OCI-LY3 (cell line): ENCODE measurements at regions not wholly inside any gene's neighbourhood (a gene's known extent, or its start where the extent isn't known, plus 50 kb on each side); places are given as distances from the start of the nearest gene placed in this dataset.

Source experiments
- H2AFZ ChIP-seq: fragments of 200-600, 300-600 bp; shearing (Covaris generic); 2 replicates; pipeline ENCODE4 v1.6.0; 2014; ENCODE audit warnings: antibody characterized with exemption, low read depth, low read length
- H3K27ac ChIP-seq: fragments of 200-600, 300-600 bp; sonication (generic); 2 replicates; pipeline ENCODE4 v1.5.1; 2014; ENCODE audit warnings: mild to moderate bottlenecking, low read length, moderate library complexity, mixed read lengths
- H3K27me3 ChIP-seq: fragments of 200-600, 300-600 bp; sonication (generic); 2 replicates; pipeline ENCODE4 v1.6.1; 2014; ENCODE audit warnings: low read depth, low read length, mixed read lengths
- H3K36me3 ChIP-seq: fragments of 200-600, 300-600 bp; sonication (generic); replicated peaks from 2 replicates; pipeline ENCODE3; 2014; ENCODE audit warnings: low read depth, low read length, mixed read lengths
- H3K4me1 ChIP-seq: fragments of 300-600, 200-600 bp; sonication (generic); 2 replicates; pipeline ENCODE4 v1.6.1; 2014; ENCODE audit warnings: low read length, mixed read lengths
- H3K4me2 ChIP-seq: fragments of 200-600, 300-600 bp; sonication (generic); 2 replicates; pipeline ENCODE4 v1.6.1; 2014; ENCODE audit warnings: low read length, mixed read lengths
- H3K4me3 ChIP-seq: fragments of 300-600, 200-600 bp; sonication (generic); 2 replicates; pipeline ENCODE4 v1.5.1; 2014; ENCODE audit warnings: antibody characterized with exemption, mild to moderate bottlenecking, low read length, moderate library complexity
- H3K79me2 ChIP-seq: fragments of 300-600, 200-600 bp; shearing (Covaris generic); 2 replicates; pipeline ENCODE4 v1.6.1; 2014; ENCODE audit warnings: mild to moderate bottlenecking, low read length, mixed read lengths
- H3K9ac ChIP-seq: fragments of 300-600, 200-600 bp; shearing (Covaris generic); 2 replicates; pipeline ENCODE4 v1.6.0; 2014; ENCODE audit warnings: mild to moderate bottlenecking, low read length, moderate library complexity
- H3K9me3 ChIP-seq: fragments of 200-600, 300-600 bp; shearing (Covaris generic); 2 replicates; pipeline ENCODE4 v1.6.1; 2014; ENCODE audit warnings: low read length, mixed read lengths; ENCODE audit not compliant: insufficient read depth
- H4K20me1 ChIP-seq: fragments of 200-600, 300-600 bp; sonication (generic); 2 replicates; pipeline ENCODE4 v1.6.1; 2016; ENCODE audit warnings: low read length, mixed read lengths; ENCODE audit not compliant: insufficient read depth
- EZH2phosphoT487 ChIP-seq: fragments of 200-600 bp; shearing (Covaris generic); IDR thresholded peaks from 2 replicates; pipeline ENCODE4 v1.6.1; 2018; ENCODE audit warnings: antibody characterized with exemption, mixed run types, low read depth
- TF ChIP-seq, protein P1 (sequence below): fragments of 200-600, 300-600 bp; sonication (generic); IDR thresholded peaks from 2 replicates; pipeline ENCODE4 v1.5.1; 2014; ENCODE audit warnings: antibody characterized with exemption, low read length, low read depth

DNA sequence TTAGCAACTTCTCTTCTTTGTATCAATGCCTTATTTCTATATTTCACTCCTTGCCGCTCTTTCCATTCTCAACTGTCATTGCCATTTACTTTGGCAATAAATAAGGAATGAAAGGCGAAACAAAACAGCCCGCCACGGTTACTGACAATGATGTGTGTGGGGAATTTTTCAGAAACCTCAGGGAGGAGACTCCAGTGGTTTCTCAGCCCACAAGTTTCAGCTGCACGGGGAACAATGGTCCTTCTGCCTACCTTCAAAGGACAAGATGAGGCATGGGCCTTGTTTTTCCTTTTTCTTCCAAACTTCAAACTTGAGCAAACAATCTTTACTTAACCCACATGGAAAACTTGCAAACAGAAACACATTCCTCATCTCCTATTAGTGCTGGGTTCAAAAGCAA, 409.4 kb downstream of the METTL15 start:
- Histone ChIP-seq H3K4me1 (no peaks in the 10 kb centered on the region), H3K27ac (no peak overlapping the region), H3K27me3 (no peaks in the 10 kb centered on the region), H3K9me3 (no peaks in the 10 kb centered on the region), H2AFZ (no peak overlapping the region), H3K9ac (no peak overlapping the region), H4K20me1 (no peaks in the 10 kb centered on the region), H3K4me2 (no peak overlapping the region), H3K79me2 (no peaks in the 10 kb centered on the region), H3K4me3 (no peak overlapping the region), H3K36me3 (no peaks in the 10 kb centered on the region)
- TF ChIP-seq EZH2phosphoT487: no peak
- TF ChIP-seq, protein P1, sequence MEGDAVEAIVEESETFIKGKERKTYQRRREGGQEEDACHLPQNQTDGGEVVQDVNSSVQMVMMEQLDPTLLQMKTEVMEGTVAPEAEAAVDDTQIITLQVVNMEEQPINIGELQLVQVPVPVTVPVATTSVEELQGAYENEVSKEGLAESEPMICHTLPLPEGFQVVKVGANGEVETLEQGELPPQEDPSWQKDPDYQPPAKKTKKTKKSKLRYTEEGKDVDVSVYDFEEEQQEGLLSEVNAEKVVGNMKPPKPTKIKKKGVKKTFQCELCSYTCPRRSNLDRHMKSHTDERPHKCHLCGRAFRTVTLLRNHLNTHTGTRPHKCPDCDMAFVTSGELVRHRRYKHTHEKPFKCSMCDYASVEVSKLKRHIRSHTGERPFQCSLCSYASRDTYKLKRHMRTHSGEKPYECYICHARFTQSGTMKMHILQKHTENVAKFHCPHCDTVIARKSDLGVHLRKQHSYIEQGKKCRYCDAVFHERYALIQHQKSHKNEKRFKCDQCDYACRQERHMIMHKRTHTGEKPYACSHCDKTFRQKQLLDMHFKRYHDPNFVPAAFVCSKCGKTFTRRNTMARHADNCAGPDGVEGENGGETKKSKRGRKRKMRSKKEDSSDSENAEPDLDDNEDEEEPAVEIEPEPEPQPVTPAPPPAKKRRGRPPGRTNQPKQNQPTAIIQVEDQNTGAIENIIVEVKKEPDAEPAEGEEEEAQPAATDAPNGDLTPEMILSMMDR: no peak

DNA sequence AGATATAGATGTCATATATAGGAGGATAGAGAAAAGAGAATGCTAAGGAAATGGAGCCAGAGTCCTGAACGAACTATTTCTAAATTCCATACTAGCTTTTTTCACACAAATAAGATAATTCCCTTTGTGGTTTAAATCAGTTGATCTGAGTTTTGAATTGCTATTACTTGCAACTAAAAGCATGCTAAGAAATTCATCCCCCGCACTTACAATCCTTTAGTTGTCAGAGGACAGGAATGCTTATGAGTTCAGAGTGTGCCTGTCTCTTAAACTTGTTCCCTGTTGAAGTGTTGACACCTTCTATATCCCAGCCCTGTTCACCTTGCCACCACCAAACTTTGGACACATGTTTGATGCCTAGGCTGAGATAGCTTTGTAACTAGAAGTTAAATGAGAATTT, 406.2 kb downstream of the METTL15 start:
- TF ChIP-seq EZH2phosphoT487: no peak
- TF ChIP-seq, protein P1: no peak
- H3K9me3 ChIP-seq: no peaks in the 10 kb centered on the region
- no peaks in the 10 kb centered on the region for H3K79me2 ChIP-seq
- H3K27ac ChIP-seq: no peak overlapping the region
- H3K9ac ChIP-seq: no peak overlapping the region
- no peaks in the 10 kb centered on the region for H3K27me3 ChIP-seq
- no peaks in the 10 kb centered on the region for H3K4me1 ChIP-seq
- no peak overlapping the region for H3K4me2 ChIP-seq
- no peak overlapping the region for H3K4me3 ChIP-seq
- no peaks in the 10 kb centered on the region for H4K20me1 ChIP-seq
- H2AFZ ChIP-seq: no peak overlapping the region
- H3K36me3 ChIP-seq: no peaks in the 10 kb centered on the region

DNA sequence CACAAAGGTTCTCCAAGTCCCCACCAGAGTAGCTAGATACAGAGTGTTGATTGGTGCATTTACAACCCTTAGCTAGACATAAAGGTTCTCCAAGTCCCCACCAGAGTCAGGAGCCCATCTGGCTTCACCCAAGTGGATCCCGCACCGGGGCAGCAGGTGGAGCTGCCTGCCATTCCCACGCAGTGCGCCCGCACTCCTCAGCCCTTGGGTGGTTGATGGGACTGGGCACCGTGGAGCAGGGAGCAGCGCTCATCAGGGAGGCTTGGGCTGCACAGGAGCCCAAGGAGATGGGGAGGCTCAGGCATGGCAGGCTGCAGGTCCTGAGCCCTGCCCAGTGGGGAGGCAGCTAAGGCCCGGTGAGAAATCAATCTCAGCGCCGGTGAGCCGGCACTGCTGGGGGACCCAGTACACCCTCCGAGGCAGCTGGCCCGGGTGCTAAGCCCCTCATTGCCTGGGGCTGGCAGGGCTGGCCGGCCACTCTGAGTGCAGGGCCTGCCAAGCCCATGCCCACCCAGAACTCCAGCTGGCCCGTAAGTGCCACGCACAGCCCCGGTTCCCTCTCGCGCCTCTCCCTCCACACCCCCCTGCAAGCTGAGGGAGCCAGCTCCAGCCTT, 404.1 kb downstream of the METTL15 start:
- H3K9me3 ChIP-seq: no peaks in the 10 kb centered on the region
- no peak overlapping the region for H2AFZ ChIP-seq
- no peak overlapping the region for H3K4me3 ChIP-seq
- no peaks in the 10 kb centered on the region for H3K79me2 ChIP-seq
- TF ChIP-seq, protein P1: no peak
- TF ChIP-seq EZH2phosphoT487: no peak
- H4K20me1 ChIP-seq: no peaks in the 10 kb centered on the region
- H3K4me2 ChIP-seq: no peak overlapping the region
- no peak overlapping the region for H3K9ac ChIP-seq
- H3K27ac ChIP-seq: no peak overlapping the region
- no peaks in the 10 kb centered on the region for H3K36me3 ChIP-seq
- no peaks in the 10 kb centered on the region for H3K4me1 ChIP-seq
- H3K27me3 ChIP-seq: no peaks in the 10 kb centered on the region

DNA sequence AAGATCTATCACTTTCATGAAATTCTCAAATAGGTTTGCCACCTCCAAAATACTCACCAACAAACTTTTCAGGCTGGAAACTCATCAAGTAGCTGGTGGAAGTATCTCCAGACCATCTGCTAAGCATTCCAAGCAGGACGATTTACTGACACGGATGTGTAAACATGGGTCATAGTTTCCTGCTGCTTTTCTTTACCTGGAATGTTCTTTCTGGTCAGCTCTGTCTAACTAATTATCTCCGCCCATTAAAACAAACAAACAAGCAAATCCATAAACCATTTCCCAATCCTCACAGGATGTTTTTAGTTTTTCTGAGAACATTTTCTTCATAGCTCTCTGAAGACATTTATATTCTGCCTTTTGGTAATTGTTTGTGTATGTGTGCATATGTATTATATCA, 397.0 kb downstream of the METTL15 start:
- H3K9ac ChIP-seq: no peak overlapping the region
- no peaks in the 10 kb centered on the region for H3K4me1 ChIP-seq
- no peak overlapping the region for H3K27ac ChIP-seq
- H3K4me3 ChIP-seq: no peak overlapping the region
- TF ChIP-seq, protein P1: no peak
- TF ChIP-seq EZH2phosphoT487: no peak
- no peaks in the 10 kb centered on the region for H3K79me2 ChIP-seq
- H2AFZ ChIP-seq: no peak overlapping the region
- no peaks in the 10 kb centered on the region for H4K20me1 ChIP-seq
- H3K27me3 ChIP-seq: no peaks in the 10 kb centered on the region
- no peak overlapping the region for H3K4me2 ChIP-seq
- H3K36me3 ChIP-seq: no peaks in the 10 kb centered on the region
- no peaks in the 10 kb centered on the region for H3K9me3 ChIP-seq
